Activated CD4-positive, CD25-positive, alpha-beta regulatory T cell treated with anti-CD3 and anti-CD28 coated beads, Interleukin-2, amount 50 U/mL, for 24 hours (primary cell): ENCODE measurements at regions not wholly inside any gene's neighbourhood (a gene's known extent, or its start where the extent isn't known, plus 50 kb on each side); places are given as distances from the start of the nearest gene placed in this dataset.

ENCODE experiments used
- ATAC-seq, 2 donors: fragments of 150-1000 bp; cut with Tn5 transposase; one replicate each; pipeline ENCODE4 v1.10.0; 2021; ENCODE audit warnings: mild to moderate bottlenecking in 1 of 2, moderate library complexity in 1 of 2

GRCh38 chr7:85478530-85478929, 291.7 kb upstream of the SEMA3D start:
- no peak for ATAC-seq

GRCh38 chr7:85475476-85475875, 288.6 kb upstream of the SEMA3D start:
- ATAC-seq = no peak

- ATAC-seq = no peak
Observed at GRCh38 chr7:85475071-85475470, 288.2 kb upstream of the SEMA3D start.

GRCh38 chr7:85474234-85474633, 287.4 kb upstream of the SEMA3D start:
- ATAC-seq = no peak

GRCh38 chr7:85471740-85472139, 284.9 kb upstream of the SEMA3D start:
- ATAC-seq = no peak

- ATAC-seq = no peak
Observed at GRCh38 chr7:85471307-85471706, 284.5 kb upstream of the SEMA3D start.

- no peak for ATAC-seq
Observed at GRCh38 chr7:85469446-85470010, 282.7 kb upstream of the SEMA3D start.

GRCh38 chr7:85464042-85464651, 277.3 kb upstream of the SEMA3D start:
- ATAC-seq = no peak

- no peak for ATAC-seq
Observed at GRCh38 chr7:85462671-85463070, 275.8 kb upstream of the SEMA3D start.

- ATAC-seq = no peak
Observed at GRCh38 chr7:85457911-85458310, 271.1 kb upstream of the SEMA3D start.

GRCh38 chr7:85456254-85456653, 269.4 kb upstream of the SEMA3D start:
- ATAC-seq = no peak

GRCh38 chr7:85454904-85455303, 268.0 kb upstream of the SEMA3D start:
- no peak for ATAC-seq

GRCh38 chr7:85452674-85453073, 265.8 kb upstream of the SEMA3D start:
- ATAC-seq = no peak

- ATAC-seq = no peak
Observed at GRCh38 chr7:85449478-85449877, 262.6 kb upstream of the SEMA3D start.

GRCh38 chr7:85447004-85447403, 260.1 kb upstream of the SEMA3D start:
- no peak for ATAC-seq

GRCh38 chr7:85426487-85426960, 239.7 kb upstream of the SEMA3D start:
- ATAC-seq = no peak

- no peak for ATAC-seq
Observed at GRCh38 chr7:85424298-85424697, 237.4 kb upstream of the SEMA3D start.

- ATAC-seq = no peak
Observed at GRCh38 chr7:85423209-85423895, 236.5 kb upstream of the SEMA3D start.

- ATAC-seq = no peak
Observed at GRCh38 chr7:85415743-85416142, 228.9 kb upstream of the SEMA3D start.

GRCh38 chr7:85413718-85414117, 226.9 kb upstream of the SEMA3D start:
- ATAC-seq = no peak

GRCh38 chr7:85412912-85413311, 226.1 kb upstream of the SEMA3D start:
- no peak for ATAC-seq

GRCh38 chr7:85407391-85407790, 220.5 kb upstream of the SEMA3D start:
- ATAC-seq = no peak

GRCh38 chr7:85405016-85405902, 218.4 kb upstream of the SEMA3D start:
- no peak for ATAC-seq
